Retinal pigment epithelial cell (primary cell): ENCODE measurements at regions not wholly inside any gene's neighbourhood (a gene's known extent, or its start where the extent isn't known, plus 50 kb on each side); places are given as distances from the start of the nearest gene placed in this dataset.
"Not testable (repeated sequence)": the region's sequence is repeated elsewhere in the genome, so short reads cannot be mapped to it uniquely, and the experiment has no call there.

Experiments
- DNase-seq: peaks from one replicate; pipeline ENCODE4 v3.0.0-alpha.2; 2010; ENCODE audit warnings: low read depth
- H3K4me3 ChIP-seq: 2 replicates; pipeline ENCODE4 v1.5.1; 2011; ENCODE audit warnings: mild to moderate bottlenecking, low read length, control low read depth, moderate library complexity
- CTCF ChIP-seq: conservative IDR thresholded peaks from 2 replicates; pipeline ENCODE4 v1.5.1; 2011; ENCODE audit warnings: low read depth, low read length, control low read depth, inconsistent platforms

- no peak for TF ChIP-seq CTCF
- no peak overlapping the region for H3K4me3 ChIP-seq
- DNase-seq = no peak
These were observed 100.5 kb upstream of the IGLL5 start for GRCh38 chr22:22787151-22787550.

- DNase-seq = no peak
- peak; percentile 89 for TF ChIP-seq CTCF
- H3K4me3 ChIP-seq = no peak overlapping the region
These were observed 99.7 kb upstream of the IGLL5 start for GRCh38 chr22:22787786-22788459.

GRCh38 chr22:22788460-22789037 is 99.1 kb upstream of the IGLL5 start:
- H3K4me3 ChIP-seq = no peak overlapping the region
- no peak for TF ChIP-seq CTCF
- DNase-seq = no peak

GRCh38 chr22:22789233-22789921 is 98.2 kb upstream of the IGLL5 start:
- no peak for DNase-seq
- TF ChIP-seq CTCF = no peak
- H3K4me3 ChIP-seq = no peak overlapping the region

- TF ChIP-seq CTCF = no peak
- no peak for DNase-seq
- no peak overlapping the region for H3K4me3 ChIP-seq
These were observed 97.4 kb upstream of the IGLL5 start for GRCh38 chr22:22789922-22790845.

GRCh38 chr22:22791438-22792181 is 96.0 kb upstream of the IGLL5 start:
- H3K4me3 ChIP-seq = no peak overlapping the region
- TF ChIP-seq CTCF = no peak
- DNase-seq = no peak

- not testable (repeated sequence) for DNase-seq, H3K4me3 ChIP-seq
These were observed 95.3 kb upstream of the IGLL5 start for GRCh38 chr22:22792205-22792786.

GRCh38 chr22:22795639-22796038 is 92.0 kb upstream of the IGLL5 start:
- DNase-seq, H3K4me3 ChIP-seq: not testable (repeated sequence)
